ENCODE measurements at regions not wholly inside any gene's neighbourhood (a gene's known extent, or its start where the extent isn't known, plus 50 kb on each side); places are given as distances from the start of the nearest gene placed in this dataset.

GRCh38 chr4:89610236-89610635, 226.7 kb downstream of the SNCA start:
- no peaks in the 10 kb centered on the region for H3K9me1 ChIP-seq (replicated peaks; ENCODE audit: control insufficient read depth, extremely low read depth, insufficient read depth, low read length)
- H3K9me3 ChIP-seq (replicated peaks; ENCODE audit: control insufficient read depth, insufficient read depth, low read length) = no peaks in the 10 kb centered on the region
- POLR2A ChIA-PET = no interaction called here
- intact Hi-C loops (cut with micrococcal nuclease) (no loop called here), dilution Hi-C loops (cut with MboI; ENCODE audit: extremely low pct_ligation_motif_present, low sequenced_read_pairs) (no loop called here)
- no peaks in the 10 kb centered on the region for H4K20me1 ChIP-seq (replicated peaks; ENCODE audit: control insufficient read depth, extremely low read depth, insufficient read depth, low read length)
- no TSS peak for BruUV-seq (replicated peaks)
- TF ChIP-seq FOS (IDR thresholded peaks at IDR 0.05; ENCODE audit: borderline replicate concordance, insufficient read depth, low read length) (no peak), MYC (IDR thresholded peaks at IDR 0.05; ENCODE audit: low read depth, low read length) (no peak), POLR2A (IDR thresholded peaks at IDR 0.05; ENCODE audit: low read depth, low read length) (no peak), CTCF (IDR thresholded peaks at IDR 0.05; ENCODE audit: extremely low read depth in 1 of 2, insufficient read depth in 1 of 2, low read depth in 1 of 2, low read length in 2 of 2) (no peak), JUN (IDR thresholded peaks at IDR 0.05; ENCODE audit: borderline replicate concordance, insufficient read depth, insufficient read length, low read depth) (no peak), EZH2 (IDR thresholded peaks at IDR 0.05; ENCODE audit: borderline replicate concordance, low read depth, low read length, severe bottlenecking) (no peak), MAX (IDR thresholded peaks at IDR 0.05; ENCODE audit: insufficient read depth, insufficient read length) (no peak), POLR2AphosphoS5 (IDR thresholded peaks at IDR 0.05; ENCODE audit: insufficient read depth, low read depth, low read length) (no peak), GATA2 (IDR thresholded peaks at IDR 0.05; ENCODE audit: insufficient read depth, insufficient read length, low read depth, low read length) (no peak)
- H3K4me2 ChIP-seq (ENCODE audit: insufficient read depth, low read length) = no peak overlapping the region
- no peak overlapping the region for H3K27ac ChIP-seq (ENCODE audit: insufficient read depth, low read depth, low read length)
- H2AFZ ChIP-seq (ENCODE audit: low read depth, low read length) = no peak overlapping the region
- H3K4me1 ChIP-seq (ENCODE audit: control insufficient read depth, extremely low read depth, insufficient read depth, low read length) = no peaks in the 10 kb centered on the region
- H3K79me2 ChIP-seq (ENCODE audit: control insufficient read depth, insufficient read depth, low read length) = no peaks in the 10 kb centered on the region
- CTCF ChIA-PET = interaction anchor here (0.9 to 2.6 kb wide), 2 partner anchors 18 to 124 kb away, joined by 3 to 6 read pairs; no protein-coding TSS in a partner anchor
- no peaks in the 10 kb centered on the region for H3K36me3 ChIP-seq (ENCODE audit: control insufficient read depth in 2 of 2, extremely low read depth in 1 of 2, insufficient read depth in 2 of 2, low read length in 2 of 2)
- FAIRE-seq (no peak), DNase-seq (ENCODE audit: low read depth, low spot score) (no peak)
- no peak overlapping the region for H3K4me3 ChIP-seq (replicated peaks in 1 of 3; ENCODE audit: insufficient read depth in 1 of 3, low read depth in 1 of 3, low read length in 3 of 3)
- H3K9ac ChIP-seq (replicated peaks; ENCODE audit: extremely low read depth, insufficient read depth, low read length) = no peak overlapping the region
- no peaks in the 10 kb centered on the region for H3K27me3 ChIP-seq (ENCODE audit: control insufficient read depth in 2 of 2, insufficient read depth in 2 of 2, low read length in 2 of 2)
